Right atrium auricular region (tissue), 2 donors: ENCODE measurements at regions not wholly inside any gene's neighbourhood (a gene's known extent, or its start where the extent isn't known, plus 50 kb on each side); places are given as distances from the start of the nearest gene placed in this dataset.

Experiments
- DNase-seq: peaks from one replicate; pipeline ENCODE4 v3.0.0-alpha.2; 2019; ENCODE audit warnings: low spot score
- H3K27ac ChIP-seq, 2 donors: fragments of 200-600 bp; sonication (generic); 1 replicate in 1 of 2; 2 replicates in 1 of 2; pipeline ENCODE4 v1.5.1; 2016 to 2019
- H3K27me3 ChIP-seq, 2 donors: fragments of 200-600 bp; sonication (generic); one replicate each; pipeline versions ENCODE4 v1.5.1 to v1.6.0; 2017 to 2019
- H3K36me3 ChIP-seq: fragments of 200-600 bp; sonication (generic); one replicate; pipeline ENCODE4 v1.5.1; 2016
- H3K4me1 ChIP-seq, 2 donors: fragments of 200-600 bp; sonication (generic); one replicate each; pipeline versions ENCODE4 v1.5.1 to v1.6.0; 2017 to 2019
- H3K4me3 ChIP-seq, 2 donors: fragments of 200-600 bp; sonication (generic); 1 replicate in 1 of 2; 2 replicates in 1 of 2; pipeline ENCODE4 v1.5.1; 2017 to 2019; ENCODE audit warnings: mild to moderate bottlenecking in 1 of 2, moderate library complexity in 1 of 2
- H3K9me3 ChIP-seq, 2 donors: fragments of 200-600 bp; sonication (generic); one replicate each; pipeline ENCODE4 v1.5.1; 2019
- TF ChIP-seq, protein P1 (sequence below), 2 donors: fragments of 200-600 bp; sonication (generic); IDR thresholded peaks; one replicate each; pipeline ENCODE4 v1.5.1; 2019; ENCODE audit warnings: antibody characterized with exemption in 2 of 2

DNA sequence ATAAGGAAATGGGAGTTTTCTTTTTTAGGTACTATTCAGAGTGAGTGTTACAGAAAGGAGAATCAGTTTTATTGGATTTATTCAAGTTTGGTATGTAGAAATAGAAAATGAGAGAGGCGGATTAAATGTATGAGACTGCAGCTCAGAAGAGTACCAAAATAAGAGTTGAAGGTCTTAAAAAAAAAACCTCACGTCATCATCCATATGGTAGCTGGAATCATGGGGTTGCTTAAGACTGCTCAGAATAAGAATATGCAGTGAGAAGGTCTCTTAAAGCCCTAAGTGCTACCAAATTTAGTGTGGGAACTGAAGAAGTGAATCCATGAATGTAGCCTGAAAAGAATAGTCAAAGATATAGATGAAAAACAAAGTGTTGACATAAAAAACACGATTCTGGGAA lies 825.5 kb upstream of the SEL1L start:
- Histone ChIP-seq H3K36me3 (no peaks in the 10 kb centered on the region), H3K4me1 (no peaks in the 10 kb centered on the region), H3K27ac (no peak overlapping the region), H3K9me3 (peaks cover 3 to 12% of the 10 kb centered on the region in 2 donors), H3K27me3 (no peaks in the 10 kb centered on the region), H3K4me3 (no peak overlapping the region)
- TF ChIP-seq, protein P1, sequence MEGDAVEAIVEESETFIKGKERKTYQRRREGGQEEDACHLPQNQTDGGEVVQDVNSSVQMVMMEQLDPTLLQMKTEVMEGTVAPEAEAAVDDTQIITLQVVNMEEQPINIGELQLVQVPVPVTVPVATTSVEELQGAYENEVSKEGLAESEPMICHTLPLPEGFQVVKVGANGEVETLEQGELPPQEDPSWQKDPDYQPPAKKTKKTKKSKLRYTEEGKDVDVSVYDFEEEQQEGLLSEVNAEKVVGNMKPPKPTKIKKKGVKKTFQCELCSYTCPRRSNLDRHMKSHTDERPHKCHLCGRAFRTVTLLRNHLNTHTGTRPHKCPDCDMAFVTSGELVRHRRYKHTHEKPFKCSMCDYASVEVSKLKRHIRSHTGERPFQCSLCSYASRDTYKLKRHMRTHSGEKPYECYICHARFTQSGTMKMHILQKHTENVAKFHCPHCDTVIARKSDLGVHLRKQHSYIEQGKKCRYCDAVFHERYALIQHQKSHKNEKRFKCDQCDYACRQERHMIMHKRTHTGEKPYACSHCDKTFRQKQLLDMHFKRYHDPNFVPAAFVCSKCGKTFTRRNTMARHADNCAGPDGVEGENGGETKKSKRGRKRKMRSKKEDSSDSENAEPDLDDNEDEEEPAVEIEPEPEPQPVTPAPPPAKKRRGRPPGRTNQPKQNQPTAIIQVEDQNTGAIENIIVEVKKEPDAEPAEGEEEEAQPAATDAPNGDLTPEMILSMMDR (IDR thresholded peaks at IDR 0.05), result no peak
- no peak for DNase-seq

DNA sequence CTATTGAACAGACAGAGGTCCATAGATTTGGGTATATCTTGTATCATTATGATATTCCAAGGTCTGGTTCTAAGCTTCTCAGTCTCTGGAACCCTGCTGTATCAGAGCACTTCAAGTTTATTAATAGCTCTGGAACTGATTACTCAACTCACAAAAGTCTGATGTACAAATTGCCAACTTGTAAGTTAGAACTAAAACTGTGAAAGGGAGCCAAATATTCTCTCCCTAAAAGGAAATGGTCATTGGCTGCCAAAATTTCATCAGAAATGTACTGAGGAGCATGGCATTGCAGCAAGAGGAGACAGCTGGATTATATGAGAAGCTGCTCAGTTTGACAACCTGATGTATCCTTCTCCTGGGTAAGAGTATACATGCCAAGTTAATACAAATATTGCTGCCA lies 828.8 kb upstream of the SEL1L start:
- H3K4me3 ChIP-seq, result no peak overlapping the region

DNA sequence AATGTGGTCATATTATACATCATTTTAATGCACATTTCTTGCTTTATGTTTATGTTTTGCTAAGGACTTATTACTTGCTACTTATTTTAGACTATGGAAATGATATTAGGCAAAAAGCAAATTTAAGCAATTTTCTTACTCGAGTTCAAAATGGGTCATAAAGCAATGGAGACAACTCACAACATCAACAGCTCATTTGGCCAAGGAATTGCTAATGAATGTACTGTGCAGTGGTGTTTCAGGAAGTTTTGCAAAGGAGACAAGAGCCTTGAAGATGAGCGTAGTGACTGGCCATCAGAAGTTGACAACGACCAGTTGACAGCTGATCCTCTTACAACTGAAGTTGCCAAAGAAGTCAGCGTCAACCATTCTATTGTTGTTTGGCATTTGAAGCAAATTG lies 831.8 kb upstream of the SEL1L start:
- Histone ChIP-seq H3K27me3 (no peaks in the 10 kb centered on the region), H3K4me1 (no peaks in the 10 kb centered on the region), H3K27ac (no peak overlapping the region), H3K36me3 (no peaks in the 10 kb centered on the region), H3K4me3 (no peak overlapping the region), H3K9me3 (no peaks in the 10 kb centered on the region)
- TF ChIP-seq, protein P1 (IDR thresholded peaks at IDR 0.05), result no peak
- no peak for DNase-seq

More for the DNA sequence above, 828.8 kb upstream of the SEL1L start:
- no peak overlapping the region for H3K27ac ChIP-seq
- H3K36me3 ChIP-seq, result no peaks in the 10 kb centered on the region
- no peak for DNase-seq
- H3K4me1 ChIP-seq, result no peaks in the 10 kb centered on the region
- no peaks in the 10 kb centered on the region for H3K9me3 ChIP-seq
- TF ChIP-seq, protein P1 (IDR thresholded peaks at IDR 0.05), result no peak
- H3K27me3 ChIP-seq, result no peaks in the 10 kb centered on the region

DNA sequence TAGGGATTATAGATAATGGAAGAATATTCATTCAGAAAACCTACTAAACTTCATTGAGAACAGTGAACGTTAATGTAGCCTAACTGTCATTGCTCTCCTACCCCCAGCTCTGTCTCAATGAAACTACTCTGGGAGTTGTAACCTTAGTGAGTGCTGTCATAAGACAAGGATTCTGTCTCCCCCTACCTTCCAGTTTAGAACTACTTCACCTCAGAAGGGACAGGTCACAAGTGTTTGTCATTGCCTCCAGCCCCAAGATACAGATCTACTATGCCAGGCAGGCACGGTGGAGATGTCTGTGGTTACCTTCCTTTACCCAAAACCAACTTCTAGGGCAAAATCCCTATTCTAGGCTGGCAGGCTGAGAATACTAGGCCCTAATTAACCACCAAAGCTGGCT lies 833.1 kb upstream of the SEL1L start:
- DNase-seq, result no peak
- Histone ChIP-seq H3K4me3 (no peak overlapping the region), H3K27me3 (no peaks in the 10 kb centered on the region), H3K27ac (no peak overlapping the region), H3K4me1 (no peaks in the 10 kb centered on the region), H3K36me3 (no peaks in the 10 kb centered on the region), H3K9me3 (no peaks in the 10 kb centered on the region)
- TF ChIP-seq, protein P1 (IDR thresholded peaks at IDR 0.05), result no peak

DNA sequence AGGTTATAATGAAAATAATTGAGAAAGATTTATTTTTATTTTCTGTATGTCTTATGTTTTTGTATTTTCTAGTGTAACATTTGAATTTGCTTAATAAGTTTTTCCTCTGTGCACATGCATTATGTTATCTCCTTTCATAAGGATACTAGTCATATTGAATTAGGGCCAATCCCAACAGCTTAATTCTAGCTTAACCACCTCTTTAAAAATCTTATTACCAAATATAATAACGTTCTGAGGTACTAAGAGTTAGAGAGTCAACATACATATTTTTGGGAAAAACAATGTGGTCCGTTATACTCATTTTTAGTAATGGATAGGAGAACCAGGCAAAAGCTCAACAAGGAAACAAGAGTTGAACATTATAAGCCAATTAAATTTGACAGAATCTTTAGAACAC lies 845.6 kb upstream of the SEL1L start:
- H3K4me3 ChIP-seq, result no peak overlapping the region
- no peak overlapping the region for H3K27ac ChIP-seq
- H3K4me1 ChIP-seq, result no peaks in the 10 kb centered on the region
- TF ChIP-seq, protein P1 (IDR thresholded peaks at IDR 0.05), result no peak
- peaks cover 0 to 10% of the 10 kb centered on the region in 2 donors for H3K9me3 ChIP-seq
- no peaks in the 10 kb centered on the region for H3K36me3 ChIP-seq
- no peaks in the 10 kb centered on the region for H3K27me3 ChIP-seq
- DNase-seq, result no peak

DNA sequence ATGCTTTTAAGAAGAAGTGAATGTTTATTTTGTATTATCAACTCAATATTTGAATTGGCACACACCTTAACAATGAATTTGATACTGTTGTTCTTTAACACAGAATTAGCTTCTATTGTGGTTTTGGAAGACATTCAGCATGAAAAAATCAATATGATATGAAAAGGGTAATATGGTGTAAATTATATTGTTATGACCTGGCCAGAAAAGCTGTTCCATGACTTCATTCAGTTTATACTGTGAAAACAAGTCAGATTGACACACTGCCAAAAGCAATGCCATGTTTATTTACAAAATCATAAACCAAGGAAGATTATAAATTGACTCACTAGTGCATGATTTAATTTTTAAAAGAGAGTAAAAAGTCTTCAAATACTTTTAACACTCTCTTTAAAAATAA lies 851.4 kb upstream of the SEL1L start:
- H3K4me3 ChIP-seq, result no peak overlapping the region
- no peak overlapping the region for H3K27ac ChIP-seq
- H3K36me3 ChIP-seq, result no peaks in the 10 kb centered on the region
- DNase-seq, result no peak
- TF ChIP-seq, protein P1 (IDR thresholded peaks at IDR 0.05), result no peak
- no peaks in the 10 kb centered on the region for H3K9me3 ChIP-seq
- H3K4me1 ChIP-seq, result no peaks in the 10 kb centered on the region
- H3K27me3 ChIP-seq, result no peaks in the 10 kb centered on the region
